ENCODE measurements at regions not wholly inside any gene's neighbourhood (a gene's known extent, or its start where the extent isn't known, plus 50 kb on each side); places are given as distances from the start of the nearest gene placed in this dataset.

DNA sequence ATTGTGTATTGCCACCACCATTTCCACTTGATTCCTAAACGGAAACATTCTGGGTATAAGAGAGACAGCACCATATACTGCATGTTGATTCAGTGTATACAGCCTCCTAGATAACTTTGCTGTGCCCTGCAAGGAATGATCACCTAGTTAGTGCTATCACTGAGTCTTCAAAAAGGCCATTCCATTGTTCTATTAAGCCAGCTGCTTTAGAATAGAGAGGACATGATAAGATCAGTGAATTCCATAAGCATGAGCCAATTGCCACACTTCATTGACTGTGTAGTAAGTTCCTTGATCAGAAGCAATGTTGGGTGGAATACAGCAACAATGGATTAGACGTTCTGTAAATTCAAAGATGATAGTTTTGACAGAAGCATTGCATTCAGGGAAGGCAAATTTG, 1047.3 kb downstream of the PCDH18 start:
- DNase-seq = no peak

DNA sequence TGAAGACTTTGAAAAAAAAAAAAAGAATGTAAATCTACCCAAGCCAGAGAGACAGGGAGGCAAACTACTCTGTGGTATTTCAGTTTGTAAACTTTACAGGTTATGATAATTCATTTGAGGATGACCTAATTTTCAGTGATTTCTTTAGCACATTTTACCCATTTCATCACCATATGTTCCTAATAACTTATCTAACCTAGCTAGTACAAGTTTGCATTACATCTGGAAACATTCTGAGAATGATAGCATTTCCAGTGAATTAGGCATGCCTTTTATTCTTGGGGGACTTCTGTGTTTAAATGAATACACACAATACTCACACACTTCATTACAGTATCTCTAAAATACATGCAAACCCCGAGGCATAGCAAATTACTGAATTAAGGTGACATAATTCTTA, 1055.5 kb downstream of the PCDH18 start:
- DNase-seq = no peak

DNA sequence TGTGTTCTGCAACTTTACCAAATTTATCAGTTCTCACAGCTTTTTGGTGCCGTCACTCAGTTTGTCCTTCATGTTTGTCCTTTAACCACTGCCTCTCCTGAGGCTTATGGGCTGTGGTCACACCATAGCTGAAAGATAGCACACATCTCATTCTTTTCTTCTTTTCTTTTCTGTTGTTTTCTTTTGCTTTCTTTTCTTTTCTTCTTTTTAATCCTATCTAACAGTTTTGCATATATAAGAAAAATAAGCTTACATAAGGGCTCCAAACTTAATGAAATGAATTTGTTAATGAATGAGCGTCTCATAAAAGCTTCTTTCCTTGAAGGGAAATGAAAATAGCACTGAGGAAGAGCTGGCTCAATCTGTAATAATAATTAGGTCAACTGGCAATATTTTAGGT, 1061.2 kb downstream of the PCDH18 start:
- DNase-seq = no peak

DNA sequence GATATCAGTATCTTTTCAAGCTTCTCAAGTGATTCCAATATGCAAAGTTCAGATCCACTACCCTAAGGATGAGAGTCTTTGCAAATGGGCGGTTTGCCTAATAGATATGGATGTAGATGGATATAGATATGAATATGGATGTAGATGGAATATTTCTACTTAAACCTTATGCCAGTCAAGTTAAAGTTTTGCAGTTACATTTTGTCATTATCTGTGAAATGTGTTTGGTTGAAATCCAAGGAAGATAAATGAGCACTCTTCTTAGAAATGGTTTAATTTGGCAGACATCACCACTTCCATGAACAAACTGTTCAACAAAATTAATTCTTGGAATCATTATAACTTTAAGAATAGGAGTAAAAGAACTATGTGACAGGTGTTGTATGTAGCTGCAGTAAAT, 1066.6 kb downstream of the PCDH18 start:
- no peak for DNase-seq

DNA sequence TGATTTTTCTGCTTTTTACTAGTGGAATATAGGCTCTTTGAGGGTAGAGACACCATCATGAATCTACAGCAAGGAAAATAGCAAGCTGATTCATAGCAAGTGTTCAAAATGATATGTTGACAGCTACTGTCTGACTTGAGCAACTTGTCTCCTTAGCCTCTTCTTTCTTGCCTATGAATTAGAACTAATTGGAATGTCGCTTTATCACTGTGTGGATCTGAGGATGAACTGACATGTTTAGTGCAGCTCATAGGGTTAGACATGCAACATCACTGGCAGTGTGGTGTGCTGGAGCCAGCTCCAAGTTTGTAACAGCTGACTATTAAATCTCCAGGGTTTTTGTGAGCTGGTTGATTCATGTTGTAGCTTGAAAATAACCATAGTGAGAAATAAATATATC, 1068.4 kb downstream of the PCDH18 start:
- DNase-seq = no peak

DNA sequence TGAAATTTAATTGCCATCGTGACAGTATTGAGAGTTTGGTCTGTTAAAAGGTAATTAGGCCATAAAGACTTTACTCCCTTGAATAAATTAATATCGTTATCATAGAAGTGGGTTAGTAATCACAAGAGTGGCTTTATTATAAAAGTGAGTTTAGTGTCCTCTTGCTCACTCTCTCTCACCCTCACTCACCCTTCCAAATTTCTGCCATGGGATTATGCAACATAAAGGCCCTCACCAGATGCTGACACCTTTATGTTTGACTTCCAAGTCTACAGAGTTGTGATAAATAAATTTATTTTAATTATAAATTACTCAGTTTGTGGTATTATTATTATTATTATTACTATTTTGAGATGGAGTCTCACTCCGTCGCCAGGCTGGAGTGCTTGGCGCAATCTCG, 1070.8 kb downstream of the PCDH18 start:
- DNase-seq = no peak

DNA sequence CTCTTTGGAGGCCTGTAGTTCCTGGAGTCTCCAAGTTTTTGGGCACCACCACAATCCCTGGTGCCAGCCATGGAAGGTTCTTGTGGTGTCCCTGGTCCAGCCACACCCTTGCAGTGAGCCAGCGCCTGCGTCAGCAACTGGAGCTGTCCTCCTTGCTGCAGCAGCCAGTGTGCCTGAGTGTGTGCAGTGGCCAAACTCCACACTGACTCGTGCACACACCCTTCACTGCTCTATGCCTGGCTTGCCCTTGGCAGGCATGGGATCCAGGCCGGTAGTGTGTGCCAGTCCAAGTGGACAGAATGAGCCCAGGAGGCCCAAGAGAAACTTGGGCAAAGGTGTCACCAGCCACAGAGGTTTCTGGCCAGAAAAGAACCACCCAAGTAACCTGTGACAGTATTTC, 1074.0 kb downstream of the PCDH18 start:
- DNase-seq = no peak

DNA sequence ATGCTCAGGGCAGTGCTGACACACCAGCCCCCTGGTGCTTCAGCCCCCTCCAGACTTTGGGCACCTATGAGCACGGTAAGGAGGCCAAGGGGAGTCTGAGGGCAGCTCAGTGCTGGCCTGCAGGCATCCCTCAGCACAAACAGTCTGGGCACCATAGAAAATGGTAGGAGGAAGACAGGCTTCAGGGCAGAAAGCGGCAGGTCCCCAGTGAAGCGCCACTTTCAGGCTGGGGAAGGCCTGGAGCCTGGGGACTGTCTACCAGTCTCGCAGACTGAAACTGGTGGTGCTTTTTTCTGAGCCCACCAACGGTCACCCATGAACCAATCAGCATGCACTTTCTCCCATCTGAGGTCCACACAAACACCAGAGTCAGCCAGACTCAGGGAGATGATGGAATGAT, 1074.7 kb downstream of the PCDH18 start:
- no peak for DNase-seq

DNA sequence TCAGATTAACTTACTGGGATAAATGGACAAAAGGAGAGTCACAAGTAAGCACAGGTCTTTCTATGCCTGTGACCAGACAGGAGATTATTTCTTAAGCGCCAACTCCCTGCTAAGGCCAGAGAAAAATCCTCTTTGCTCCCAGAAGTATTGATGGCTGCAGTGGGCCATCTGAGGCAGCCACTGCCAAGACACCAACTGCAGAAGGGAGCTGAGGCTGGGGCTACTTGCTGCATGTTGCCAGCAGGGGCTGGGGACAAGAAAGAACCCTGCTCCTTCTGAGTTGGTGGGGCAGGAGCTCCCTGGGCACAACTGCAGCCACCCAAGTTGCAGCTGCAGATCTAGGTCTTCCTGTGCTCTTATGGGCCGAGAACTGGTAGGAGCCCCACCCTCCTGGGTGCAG, 1075.3 kb downstream of the PCDH18 start:
- no peak for DNase-seq

DNA sequence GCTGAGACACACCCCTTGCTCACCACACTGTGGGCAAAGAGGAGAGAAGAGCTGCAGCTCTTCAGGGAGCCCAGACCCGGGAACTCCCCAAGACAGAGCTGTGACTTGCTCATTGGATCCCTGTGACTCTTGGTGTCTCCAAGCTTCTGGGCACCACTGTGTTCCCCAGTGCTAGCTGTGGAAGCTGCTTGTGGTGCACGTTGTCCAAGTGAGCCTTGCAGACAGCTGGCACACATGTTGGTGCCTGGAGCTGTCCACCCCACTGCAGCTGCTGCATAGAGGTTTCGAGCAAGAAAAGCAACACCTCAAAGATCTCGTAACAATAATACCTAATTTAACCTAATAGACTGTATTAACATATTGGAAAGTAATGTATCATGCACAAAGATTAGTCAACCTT, 1089.3 kb downstream of the PCDH18 start:
- no peak for DNase-seq

DNA sequence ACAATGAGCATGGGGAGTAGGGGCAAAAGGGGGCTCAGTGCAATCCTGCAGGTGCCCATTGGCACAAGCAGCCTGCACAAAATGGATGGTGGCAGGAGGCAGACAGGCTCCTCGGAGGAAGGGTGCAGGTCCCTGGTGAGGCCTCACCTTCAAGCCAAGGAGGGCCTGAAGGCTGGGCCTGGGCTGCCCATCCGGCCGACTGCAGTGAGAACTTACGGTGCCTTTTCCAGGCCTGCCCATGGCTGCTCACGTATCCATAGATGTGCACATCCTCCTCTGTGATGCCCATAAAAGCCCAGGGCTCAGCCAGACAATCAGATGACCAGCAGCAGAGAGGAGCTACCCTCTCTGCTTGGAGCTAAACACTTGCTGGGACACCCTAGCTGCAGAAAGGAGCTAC, 1089.8 kb downstream of the PCDH18 start:
- no peak for DNase-seq

DNA sequence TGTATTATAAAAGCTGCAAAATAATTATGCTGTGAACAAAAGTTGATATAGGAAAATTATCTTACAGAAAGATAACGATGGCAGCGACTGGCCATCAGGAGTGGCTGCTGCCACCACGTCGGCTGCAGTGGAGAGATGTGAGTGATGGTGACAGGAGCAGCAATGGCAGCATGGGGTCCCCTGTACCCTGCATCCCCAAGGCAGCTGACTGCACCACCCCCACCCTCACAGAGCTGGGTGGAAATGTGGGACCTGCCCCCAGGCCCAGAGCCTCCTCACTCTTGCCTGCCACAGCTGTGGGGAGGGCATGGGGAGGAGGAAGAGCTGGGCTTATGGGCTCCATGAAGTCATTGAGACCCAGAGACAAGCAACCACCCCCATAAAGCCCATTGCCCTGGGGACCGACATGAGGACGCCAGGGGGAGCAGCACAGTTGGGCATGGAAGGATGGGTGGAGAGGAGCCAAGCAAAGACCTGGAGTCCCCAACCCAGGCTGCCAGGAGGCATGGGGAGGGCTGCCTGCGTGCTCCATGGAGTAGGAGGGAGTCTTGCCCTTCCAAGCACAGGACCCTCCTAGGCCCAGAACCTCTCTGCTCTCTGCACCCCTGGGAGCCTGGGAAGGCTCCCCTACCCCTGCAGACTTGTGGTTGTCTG, 1090.5 kb downstream of the PCDH18 start:
- no peak for DNase-seq

DNA sequence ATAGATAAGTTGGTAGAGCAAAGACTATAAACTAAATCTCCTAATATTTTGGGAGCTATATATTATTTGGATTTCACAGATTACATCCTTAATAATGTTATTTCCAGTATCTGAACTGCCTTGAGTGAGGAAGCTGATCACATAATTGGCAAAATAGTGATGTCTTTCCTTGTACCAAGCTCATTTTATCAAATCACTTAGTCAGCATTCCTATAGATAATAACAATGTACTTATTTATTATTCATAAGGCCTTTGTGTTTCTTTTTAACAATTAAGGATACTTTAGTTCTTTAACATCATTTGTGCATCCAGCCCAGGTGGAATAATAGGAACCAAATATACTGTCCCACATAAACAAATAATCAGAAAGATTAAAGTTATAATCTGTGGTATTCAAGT, 1093.6 kb downstream of the PCDH18 start:
- DNase-seq = no peak

DNA sequence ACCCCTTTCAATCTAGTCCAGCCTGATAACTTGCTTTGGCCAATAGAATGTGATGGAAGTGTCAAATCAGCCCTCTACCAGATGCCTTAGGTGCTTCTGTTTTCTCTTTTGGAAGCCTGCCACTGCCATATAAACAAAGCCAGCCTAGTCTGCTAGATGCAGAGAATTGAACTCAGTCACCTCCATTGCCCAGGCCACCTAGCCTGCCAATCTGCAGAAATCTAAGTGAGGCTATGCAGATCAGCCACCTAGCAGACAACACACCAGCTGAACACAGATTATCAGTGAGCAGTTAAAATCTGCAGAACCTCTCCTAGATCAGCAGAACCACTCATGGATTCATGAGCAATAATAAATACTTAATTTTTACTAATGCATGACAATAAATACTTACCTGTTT, 1108.2 kb downstream of the PCDH18 start:
- no peak for DNase-seq

DNA sequence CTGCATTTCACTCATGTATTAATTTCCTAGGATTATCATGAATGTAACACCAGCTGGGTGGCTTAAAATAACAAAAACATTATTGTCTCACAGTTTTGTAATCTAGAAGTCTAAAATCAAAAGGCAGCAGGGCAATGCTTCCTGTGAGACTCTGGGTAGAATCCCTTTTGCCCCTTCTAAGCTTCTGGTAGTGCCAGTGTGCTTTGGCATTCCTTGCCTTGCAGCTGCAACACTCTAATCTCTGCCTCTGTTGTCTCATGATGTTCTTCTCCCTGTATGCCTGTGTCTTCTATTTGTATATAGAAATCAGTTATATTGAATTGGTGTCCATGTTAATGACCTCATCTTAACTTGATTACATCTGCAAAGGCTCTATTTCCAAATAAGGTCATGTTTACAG, 1117.3 kb downstream of the PCDH18 start:
- no peak for DNase-seq

DNA sequence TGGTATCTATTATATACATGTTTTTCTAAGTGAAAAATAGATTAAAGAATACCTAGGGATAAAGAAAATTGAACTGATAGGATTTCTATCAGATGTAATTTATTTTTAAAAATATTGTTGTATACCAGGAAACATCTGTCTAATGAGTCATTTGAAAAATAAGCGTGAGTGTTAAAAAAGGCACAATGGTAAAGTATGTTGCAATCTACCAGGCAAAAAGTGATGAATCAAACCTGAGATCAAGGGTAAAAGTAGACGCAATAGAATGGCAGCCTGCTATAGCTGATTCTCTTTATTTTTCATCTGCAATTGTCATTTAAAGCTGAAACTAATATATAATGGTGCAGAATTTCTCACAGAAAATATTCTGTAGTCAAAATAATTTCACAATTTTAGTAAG, 1119.6 kb downstream of the PCDH18 start:
- no peak for DNase-seq

DNA sequence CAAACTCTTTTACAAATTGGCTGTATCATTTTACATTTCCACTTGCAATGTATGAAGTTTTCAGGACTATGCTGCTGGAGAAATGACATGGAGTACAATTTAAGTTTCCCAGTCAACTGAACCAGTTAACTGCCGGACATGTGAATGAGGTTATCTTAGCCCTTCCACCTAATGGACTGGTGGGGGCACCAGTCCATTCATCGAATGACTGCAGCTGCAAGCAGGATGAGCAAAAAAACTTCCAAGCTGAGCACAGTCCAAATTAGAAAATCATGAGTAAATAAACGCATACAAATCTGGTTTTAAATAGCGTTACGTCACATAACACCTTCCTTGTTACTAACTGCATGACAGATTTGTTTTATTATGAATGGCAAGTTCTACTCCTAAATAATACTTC, 1131.5 kb downstream of the PCDH18 start:
- DNase-seq = no peak

DNA sequence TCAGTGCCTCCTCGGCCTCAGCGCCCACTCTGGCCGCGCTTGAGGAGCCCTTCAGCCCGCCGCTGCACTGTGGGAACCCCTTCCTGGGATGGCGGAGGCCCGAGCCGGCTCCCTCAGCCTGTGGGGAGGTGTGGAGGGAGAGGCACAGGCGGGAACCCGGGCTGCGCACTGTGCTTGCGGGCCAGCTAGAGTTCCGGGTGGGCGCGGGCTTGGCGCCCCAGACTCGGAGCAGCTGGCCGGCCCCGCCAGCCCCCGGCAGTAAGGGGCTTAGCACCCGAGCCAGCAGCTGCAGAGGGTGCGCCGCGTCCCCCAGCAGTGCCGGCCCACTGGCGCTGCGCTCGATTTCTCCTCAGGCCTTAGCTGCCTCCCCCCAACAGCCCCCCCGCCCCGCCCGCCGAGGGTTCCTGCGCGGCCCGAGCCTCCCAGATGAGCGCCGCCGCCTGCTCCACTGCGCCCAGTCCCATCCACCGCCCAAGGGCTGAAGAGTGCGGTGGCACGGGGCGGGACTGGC, 1137.0 kb downstream of the PCDH18 start:
- no peak for DNase-seq

DNA sequence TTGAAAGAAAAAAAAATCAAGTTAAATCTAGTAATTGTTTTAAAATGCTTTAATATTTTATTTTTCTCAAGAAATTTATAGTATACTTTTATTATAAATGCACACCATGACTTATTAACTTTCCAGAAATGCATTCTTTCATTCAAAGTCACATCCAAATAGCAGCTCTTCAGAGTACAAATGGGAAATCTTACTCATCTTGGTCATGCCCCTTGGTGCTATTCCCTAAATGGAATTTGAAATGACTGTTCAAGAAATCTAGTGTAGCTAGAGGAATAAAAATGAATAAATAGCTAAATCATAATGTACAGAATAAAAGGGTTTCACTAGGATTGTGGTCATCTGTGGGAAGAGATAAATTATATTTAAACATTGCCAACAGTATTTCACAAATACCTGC, 1139.7 kb downstream of the PCDH18 start:
- DNase-seq = no peak

DNA sequence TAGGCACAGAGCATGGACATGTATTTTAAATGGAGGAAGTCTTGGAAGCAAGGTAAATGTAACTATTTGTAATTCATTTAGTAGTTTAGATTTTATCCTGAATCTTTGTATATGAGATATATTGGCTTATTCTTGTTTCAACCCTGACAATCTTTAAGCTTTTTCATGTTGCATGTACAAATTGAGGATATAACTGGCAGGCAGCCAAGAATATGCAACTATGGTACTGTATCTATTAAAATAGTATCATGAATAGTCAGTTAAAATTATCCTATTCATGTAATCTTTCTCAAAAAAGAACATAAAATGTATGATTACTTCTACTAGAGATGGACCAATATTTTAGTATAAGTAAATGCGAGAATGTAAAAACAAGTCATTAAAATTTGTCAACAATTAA, 1141.5 kb downstream of the PCDH18 start:
- DNase-seq = no peak

DNA sequence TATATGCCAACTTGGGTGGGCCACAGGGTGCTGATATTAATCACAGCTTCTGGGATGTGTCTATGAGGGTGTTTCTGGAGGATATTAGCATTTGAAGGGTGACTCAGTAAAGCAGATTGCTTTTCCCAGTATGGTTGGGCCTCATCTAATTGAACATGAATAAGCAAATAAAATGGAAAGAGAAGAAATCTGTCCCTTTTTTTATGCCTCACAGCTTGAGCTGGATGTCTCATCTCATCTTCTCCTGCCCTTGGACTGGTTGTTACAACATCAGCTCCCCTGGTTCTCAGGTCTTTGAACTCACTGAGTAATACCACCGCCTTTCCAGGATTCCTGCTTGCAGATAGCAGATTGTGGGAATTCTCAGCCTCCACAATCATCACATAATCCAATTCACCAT, 1149.2 kb downstream of the PCDH18 start:
- no peak for DNase-seq

DNA sequence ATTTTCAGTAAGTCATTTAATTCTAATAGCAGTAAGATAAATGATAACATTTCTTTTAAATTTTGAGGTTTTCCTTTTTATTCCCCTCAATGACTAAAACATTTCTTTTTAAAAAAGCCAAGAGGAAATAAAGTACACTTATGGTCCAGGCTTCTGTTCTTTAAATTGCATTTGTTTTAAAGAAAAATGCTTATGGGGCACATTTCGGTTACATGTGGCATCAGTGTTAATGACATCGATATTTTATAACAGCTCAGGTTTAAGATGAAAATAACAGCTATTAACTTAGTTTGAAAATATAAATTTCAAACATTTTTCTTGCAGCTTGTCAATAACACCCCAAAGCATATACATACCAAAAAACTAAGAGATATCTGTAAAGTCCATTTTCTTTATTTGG, 1161.1 kb downstream of the PCDH18 start:
- no peak for DNase-seq

DNA sequence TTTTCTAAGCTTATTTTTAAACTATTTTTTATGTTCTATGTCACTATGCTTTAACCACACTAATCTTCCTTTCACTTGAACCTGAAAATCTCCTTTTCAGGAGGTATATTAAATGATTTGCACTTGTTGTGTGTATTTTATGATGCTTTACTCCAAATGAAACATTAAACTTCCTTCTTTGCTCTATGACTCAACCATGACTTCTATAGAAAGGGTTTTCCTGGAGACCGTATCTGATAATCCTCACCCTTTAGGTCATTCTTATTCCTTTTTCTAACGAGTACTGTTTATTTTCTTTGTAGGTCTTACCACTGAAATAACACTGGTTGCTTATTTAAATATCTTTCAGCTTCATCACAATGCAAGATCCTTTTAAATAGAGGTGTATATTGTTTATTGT, 1163.2 kb downstream of the PCDH18 start:
- DNase-seq = no peak

DNA sequence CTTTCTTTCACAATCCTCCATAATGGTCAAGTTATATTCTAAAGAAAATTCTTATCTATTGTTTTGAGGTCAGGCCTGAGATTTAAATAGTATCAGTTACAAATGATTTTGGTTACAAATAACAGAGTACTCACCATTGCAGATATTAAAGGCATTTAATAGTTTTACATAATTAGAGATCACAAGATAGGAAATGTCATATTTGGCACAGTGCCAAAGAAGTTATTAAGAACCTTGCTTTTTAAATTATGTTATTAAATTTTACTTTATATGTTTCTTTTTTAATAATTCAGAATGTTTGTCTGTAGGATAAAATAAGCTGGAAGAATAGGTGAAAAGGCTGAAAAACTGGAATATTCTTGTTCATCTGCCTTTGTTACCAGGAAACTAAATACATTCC, 1174.7 kb downstream of the PCDH18 start:
- no peak for DNase-seq

DNA sequence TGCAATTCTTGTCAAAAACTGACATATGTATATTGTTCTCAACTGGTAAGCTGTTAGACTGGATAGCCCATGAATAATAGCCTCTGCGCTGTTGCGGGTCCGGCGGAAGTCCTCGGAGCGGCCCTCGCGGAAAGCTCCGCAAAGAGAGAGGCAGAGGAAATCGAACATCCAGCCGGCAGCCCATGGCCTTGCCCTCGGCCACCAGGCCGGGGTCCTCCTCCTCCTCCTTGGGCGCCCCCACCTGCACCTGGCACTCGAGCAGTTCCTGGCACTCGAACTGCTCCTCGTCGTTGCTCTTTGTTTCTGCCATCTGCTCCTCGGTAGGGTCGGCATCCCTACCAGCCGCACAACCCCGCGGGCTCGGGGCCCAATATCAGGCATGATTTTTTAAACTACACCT, 1176.3 kb downstream of the PCDH18 start:
- DNase-seq = no peak

DNA sequence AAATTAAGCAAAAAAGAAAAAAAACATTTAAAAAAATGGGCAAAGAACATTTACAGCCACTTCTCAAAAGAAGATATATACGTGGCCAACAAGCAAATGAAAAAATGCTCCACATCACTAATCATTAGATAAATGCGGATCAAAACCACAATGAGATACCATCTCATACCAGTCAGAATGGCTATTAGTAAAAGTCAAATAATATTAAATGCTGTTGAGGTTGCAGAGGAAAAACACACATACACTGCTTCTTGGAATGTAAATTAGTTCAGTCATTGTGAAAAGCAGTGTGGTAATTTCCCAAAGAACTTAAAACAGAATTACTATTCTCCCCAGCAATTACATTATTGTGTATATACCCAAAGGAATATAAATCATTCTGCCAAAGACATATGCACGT, 1189.0 kb downstream of the PCDH18 start:
- DNase-seq = no peak
